Stimulated activated CD4-positive, alpha-beta T cell treated with anti-CD3 and anti-CD28 coated beads, Interleukin-12 subunit alpha, Interleukin-12 subunit beta, amount 100 ng/mL, for 48 hours (primary cell): ENCODE measurements at regions not wholly inside any gene's neighbourhood (a gene's known extent, or its start where the extent isn't known, plus 50 kb on each side); places are given as distances from the start of the nearest gene placed in this dataset.

Experiments used
- DNase-seq, 3 donors: peaks; one replicate each; pipeline ENCODE4 v3.0.0-alpha.2; 2020; ENCODE audit warnings: low read depth in 2 of 3, low spot score in 1 of 3

GRCh38 chr2:6564326-6564725 is 301.4 kb downstream of the CMPK2 start:
- DNase-seq = no peak

DNA sequence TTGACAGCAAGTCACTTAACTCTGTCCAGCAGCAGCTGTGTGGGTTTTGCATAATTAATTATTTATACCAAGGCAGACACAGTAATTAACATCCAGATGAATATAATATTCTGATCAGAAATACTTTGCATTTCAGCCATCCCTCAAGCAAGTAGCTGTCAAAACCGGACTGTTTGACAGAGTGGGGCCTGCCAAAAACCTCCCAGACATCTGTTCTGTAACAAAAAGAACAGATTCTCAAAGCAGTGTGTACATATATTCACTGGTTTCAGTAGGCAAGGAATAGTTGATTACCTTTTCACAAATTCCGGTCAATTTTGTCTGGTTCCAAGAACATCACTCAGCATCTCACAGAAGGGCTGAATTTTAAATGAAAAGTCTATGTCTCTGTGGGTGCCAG is 291.6 kb downstream of the CMPK2 start:
- no peak for DNase-seq

DNA sequence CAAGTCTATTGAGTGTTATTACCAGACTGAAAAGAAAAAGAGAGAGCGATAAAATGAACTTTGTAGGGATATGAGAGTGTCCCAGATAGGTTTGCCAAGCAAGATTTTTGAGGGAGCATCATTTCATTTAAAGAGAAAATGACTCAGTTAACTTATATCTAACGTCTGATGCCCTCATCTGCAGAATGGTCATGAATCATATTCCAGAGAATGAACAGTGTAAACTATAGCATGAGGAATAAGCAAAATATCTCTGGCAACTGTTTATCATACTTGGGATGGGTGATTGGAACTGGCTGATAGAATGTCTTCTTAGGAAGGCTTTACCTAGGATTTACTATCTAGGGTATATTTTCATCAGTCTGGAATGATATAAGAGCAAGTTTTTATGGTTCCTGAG is 289.4 kb downstream of the CMPK2 start:
- no peak for DNase-seq

DNA sequence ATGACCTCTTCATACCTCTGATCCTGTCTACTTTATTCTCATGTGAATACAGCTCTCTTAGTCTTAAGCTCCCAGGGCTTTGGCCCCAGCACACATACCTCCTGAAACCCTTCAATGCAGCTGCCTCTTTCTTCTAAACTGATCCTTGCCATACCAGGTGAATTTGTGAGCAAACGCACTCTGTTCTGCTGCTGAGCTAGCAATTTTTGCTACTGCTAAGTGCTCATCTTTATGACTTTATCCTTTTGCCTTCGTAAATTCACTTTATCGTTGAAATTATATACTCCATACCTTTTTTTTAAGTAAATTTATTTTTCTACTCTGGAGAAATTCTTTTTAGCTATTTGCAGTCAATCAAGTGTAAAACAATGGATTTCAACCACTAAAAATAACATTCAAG is 287.7 kb downstream of the CMPK2 start:
- no peak for DNase-seq

GRCh38 chr2:6578416-6578815 is 287.3 kb downstream of the CMPK2 start:
- no peak for DNase-seq

DNA sequence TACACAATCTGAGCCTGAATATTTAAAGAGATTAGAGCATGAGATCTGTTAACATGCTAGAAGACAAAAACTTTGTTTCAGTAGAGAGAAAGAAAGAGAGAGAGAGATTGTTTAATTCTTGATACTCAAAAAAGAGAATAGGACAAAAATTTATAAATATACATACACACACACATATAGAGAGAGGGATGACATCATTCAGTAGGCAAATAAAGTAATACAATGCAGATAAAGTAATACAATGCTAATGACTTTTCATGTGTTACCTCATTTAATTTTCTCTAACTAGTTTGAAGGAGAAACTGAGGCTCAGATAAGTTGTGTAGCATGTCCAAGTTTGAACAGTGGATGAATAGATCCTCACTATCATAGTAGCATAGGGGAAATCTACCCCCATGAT is 286.4 kb downstream of the CMPK2 start:
- DNase-seq = no peak

- no peak for DNase-seq
Measured at GRCh38 chr2:6580982-6581381, 284.7 kb downstream of the CMPK2 start.

DNA sequence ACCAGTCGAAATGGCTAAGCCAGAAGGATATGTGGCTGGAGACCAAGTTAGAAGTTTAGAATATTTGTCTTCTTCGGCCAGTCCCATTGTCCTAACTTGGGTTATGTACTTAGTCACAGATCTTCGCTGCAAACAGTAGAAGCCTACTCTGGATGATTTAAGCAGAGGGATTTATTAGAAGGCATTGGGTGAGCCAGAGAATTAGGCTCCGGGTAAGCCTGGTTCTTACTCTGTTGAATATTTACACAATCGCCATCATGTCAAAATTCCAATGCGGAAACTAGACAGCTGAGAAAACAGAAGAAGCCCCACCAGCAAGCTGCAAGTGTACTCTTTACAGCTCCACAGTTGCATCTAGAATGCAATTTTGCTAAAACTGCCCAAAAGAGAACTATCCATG is 276.6 kb downstream of the CMPK2 start:
- no peak for DNase-seq

GRCh38 chr2:6590442-6590841 is 275.3 kb downstream of the CMPK2 start:
- no peak for DNase-seq

GRCh38 chr2:6602471-6602870 is 263.2 kb downstream of the CMPK2 start:
- no peak for DNase-seq

DNA sequence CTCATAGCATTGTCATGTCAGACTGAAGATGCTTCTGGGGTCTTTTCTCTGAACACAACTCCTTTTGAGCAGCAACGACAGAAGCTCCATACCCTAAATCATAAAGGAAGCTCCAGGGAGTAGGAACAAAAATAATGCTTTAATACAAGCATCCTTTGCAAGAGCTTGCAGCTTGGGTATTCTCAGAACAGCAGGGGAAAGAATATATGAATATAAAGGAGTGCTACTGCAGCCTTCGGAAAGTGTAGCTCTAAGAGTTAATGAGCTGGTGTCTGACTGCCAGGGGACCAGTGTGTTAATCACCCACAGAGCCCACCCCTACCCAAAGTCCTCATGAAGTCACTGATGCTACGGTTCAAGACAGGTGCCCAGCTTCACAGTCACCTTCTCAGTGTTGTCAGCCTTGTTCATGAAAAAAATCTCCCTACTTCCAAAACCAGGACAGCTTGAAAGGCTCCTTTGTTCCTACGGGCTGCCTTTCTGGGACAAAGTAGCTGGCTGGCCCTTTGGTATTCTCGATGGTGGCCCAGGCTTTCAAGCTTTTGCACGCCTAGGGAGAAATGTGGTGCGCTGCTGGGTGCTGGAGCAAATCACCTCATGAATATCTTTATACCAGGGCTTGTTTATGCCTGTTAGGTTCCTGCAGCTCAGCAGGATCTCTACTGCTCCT is 259.7 kb downstream of the CMPK2 start:
- no peak for DNase-seq

DNA sequence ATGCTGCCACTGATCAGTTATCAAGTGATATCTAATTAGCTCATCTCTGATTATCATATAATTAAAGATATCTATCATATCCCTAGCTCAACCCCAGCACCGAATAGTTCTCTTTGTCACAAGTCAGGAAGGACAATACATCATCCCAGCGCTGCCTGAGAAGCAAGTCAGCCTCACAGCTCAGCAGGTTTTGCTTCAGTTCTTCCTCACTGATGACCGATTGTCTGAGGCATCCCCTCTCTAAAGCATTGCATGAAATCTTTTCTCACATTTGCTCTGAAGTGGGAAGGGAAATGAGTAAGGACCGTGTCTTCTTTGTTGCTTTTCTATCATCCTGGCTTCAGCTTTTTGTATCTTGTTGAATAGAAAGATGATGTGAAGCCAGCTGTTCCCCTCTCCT is 247.9 kb downstream of the CMPK2 start:
- DNase-seq = no peak

DNA sequence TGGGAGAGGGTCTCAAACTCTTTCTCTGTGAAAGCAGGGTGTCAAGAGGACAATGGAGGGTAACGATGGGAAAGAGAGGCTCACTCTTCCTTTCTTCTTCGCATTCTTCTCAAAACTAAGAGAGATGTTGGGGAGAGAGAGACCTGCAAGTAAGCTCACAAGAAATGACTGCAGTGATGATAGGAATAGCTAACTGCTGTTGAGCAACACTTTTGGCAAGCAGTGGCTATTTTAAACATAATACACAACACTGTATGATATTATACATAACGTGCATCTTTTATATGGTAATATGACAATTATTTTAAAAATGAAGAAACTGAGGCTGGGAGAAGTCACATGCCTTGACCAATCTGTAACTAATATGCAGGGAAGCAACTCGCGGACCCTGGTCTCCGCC is 247.5 kb downstream of the CMPK2 start:
- DNase-seq = no peak

- no peak for DNase-seq
Measured at GRCh38 chr2:6623746-6624145, 242.0 kb downstream of the CMPK2 start.

- no peak for DNase-seq
Measured at GRCh38 chr2:6626401-6627012, 239.2 kb downstream of the CMPK2 start.

DNA sequence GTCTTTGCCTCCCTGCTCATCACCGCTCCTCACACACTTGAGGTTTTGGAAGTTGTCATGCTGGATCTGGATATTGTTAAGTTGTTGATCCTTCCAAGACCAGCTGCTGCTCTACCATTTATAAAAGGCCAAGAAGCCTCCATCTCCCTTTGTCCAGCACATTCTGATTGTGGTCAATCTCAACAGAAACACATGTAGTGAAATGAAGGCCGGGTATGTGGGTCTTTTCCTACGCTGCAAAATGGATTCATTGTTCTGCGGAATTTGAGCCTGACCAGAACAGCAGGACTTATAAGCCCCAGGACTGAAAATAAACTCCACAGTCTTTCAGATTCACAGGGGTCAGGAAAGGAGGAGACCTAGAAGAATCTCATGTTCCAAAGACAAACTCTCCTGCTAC is 238.4 kb downstream of the CMPK2 start:
- no peak for DNase-seq

DNA sequence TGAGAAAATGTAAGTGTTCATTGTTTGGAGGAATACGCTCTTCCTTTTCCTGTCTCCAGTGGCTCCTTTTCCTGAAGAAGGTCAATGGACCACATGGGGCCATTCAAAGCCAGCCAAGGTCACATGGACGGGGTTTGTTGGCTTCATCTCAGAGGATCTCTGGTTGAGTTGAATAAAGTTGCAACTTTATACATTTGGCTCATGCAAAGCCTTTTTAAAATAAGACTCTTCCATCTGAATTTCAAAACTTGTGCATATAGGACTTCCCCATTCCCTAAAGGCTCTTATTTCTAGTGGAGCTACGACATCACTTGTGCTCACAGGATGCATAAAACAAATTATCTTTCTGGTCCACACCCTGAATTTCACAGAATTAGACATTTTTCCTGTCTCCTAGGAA is 235.5 kb downstream of the CMPK2 start:
- no peak for DNase-seq

GRCh38 chr2:6635296-6635695 is 230.4 kb downstream of the CMPK2 start:
- no peak for DNase-seq

GRCh38 chr2:6637330-6637729 is 228.4 kb downstream of the CMPK2 start:
- DNase-seq = no peak

GRCh38 chr2:6639929-6640620 is 225.6 kb downstream of the CMPK2 start:
- DNase-seq = no peak

GRCh38 chr2:6640621-6641015 is 225.1 kb downstream of the CMPK2 start:
- DNase-seq = no peak

- no peak for DNase-seq
Measured at GRCh38 chr2:6641956-6642355, 223.8 kb downstream of the CMPK2 start.

DNA sequence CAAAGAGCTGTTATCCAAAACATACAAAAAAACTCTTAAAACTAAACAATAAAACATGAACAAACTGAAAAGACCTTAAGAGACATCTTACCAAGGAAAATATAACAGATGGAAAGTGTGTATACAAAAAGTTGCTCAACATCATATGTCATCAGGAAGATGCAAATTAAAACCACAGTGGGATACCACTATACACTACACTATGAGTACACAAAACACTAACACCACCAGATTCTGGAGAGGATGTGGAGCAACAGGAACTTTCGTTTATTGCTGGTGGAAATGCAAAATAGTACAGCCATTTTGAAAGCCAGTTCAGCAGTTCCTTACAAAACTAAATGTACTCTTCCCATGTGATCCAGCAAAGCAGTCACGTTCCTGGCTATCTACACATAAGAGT is 221.4 kb downstream of the CMPK2 start:
- DNase-seq = no peak
